ENCODE measurements at regions not wholly inside any gene's neighbourhood (a gene's known extent, or its start where the extent isn't known, plus 50 kb on each side); places are given as distances from the start of the nearest gene placed in this dataset.

DNA sequence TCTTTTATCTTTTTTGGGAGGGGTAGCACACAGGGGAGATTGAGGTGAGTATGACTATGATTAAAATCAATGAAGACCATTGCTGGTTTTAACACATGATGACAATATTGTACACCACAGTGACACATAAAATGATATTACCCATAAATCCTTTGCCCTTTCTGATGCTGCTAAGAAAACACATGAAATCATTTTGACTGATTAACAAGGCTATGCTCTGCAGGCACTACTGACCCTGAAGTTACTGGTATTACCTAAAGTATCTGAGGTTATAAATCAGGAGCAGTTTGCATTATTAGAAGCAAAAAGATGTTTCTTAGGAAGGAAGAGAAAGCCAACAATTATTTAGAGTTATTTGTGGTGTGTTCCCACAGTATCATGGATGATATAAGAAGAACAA lies 701.2 kb upstream of the PTBP2 start:
- no peak for DNase-seq

DNA sequence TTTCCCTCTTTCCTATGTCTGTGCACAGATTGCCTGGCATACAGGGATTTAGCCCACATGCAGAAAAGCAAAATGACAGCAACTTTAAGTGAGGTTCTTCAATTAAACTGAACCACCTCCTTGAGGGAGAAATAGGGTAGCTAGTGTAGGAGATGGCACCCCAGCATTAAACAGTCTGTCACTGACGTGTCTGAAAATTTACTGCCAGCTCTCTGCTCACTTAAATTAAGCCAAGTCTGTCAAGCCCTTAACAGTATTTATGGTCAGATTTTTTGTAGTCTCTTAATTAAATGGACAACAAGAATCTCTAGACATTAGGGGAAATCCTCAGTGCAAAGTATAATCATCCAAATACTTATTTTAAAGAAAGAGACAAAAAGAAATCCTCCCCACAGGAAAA lies 696.5 kb upstream of the PTBP2 start:
- no peak for DNase-seq

GRCh38 chr1:96028071-96028470 lies 693.5 kb upstream of the PTBP2 start:
- no peak for DNase-seq

DNA sequence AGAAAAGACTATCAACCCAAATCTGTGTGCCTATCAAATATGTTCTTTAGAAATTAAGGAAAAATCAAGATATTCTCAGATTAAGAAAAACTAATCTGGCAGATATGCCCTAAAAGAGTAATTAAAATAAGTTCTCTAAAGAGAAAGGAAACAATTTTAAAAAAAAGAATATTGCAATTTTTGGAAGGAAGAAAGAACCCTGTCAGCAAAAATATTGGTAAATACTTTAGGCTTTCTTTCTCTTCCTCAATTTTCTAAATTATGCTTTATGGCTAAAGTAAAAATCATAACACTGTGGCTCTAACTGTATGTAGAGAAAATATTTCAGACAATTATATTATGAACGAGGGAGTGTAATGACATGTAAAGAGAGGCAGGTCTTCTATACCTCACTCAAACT lies 691.3 kb upstream of the PTBP2 start:
- no peak for DNase-seq

DNA sequence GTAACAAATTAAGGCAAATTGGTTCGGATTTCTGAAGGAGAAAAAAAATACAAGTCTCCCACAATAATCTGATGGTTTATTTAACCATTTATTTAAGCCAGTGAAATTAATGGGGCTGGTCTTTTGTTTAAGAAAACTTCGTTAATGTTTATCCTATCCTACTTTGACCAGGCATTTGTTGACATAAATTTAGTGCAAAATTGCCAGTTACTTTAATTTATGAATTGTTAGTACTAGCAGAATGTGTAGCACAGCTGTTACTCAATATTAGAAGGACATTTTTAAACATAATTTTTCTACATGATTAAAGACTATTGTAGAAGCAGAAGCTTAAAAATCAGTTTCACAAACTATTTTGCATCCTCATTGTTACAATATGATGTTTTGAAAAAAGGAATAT lies 687.6 kb upstream of the PTBP2 start:
- DNase-seq, result no peak

- DNase-seq, result no peak
These were observed 684.8 kb upstream of the PTBP2 start for GRCh38 chr1:96036763-96037162.

GRCh38 chr1:96038636-96039035 lies 682.9 kb upstream of the PTBP2 start:
- no peak for DNase-seq

GRCh38 chr1:96039910-96040309 lies 681.7 kb upstream of the PTBP2 start:
- no peak for DNase-seq

DNA sequence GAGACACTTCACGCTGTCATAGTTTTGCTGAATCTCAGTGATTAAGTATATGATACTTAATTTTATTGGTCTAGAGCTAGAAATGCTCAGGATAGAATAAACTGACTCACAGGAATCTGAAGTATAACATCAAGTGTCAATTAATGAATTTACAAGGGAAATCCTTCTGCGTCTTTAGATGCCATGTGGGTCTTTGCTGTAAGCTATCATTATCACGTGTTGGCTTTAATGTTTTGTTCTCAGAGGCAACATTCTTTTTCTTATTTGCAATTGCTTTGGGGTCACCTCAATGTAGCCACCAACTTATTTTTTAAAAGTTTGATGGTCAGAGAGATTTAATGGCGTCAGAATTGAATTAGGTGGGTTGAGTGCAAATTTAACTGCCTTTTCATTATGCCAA lies 680.1 kb upstream of the PTBP2 start:
- no peak for DNase-seq

GRCh38 chr1:96048572-96049212 lies 672.9 kb upstream of the PTBP2 start:
- DNase-seq, result no peak

GRCh38 chr1:96049759-96050409 lies 671.7 kb upstream of the PTBP2 start:
- DNase-seq, result no peak

- no peak for DNase-seq
These were observed 662.3 kb upstream of the PTBP2 start for GRCh38 chr1:96059276-96059675.

DNA sequence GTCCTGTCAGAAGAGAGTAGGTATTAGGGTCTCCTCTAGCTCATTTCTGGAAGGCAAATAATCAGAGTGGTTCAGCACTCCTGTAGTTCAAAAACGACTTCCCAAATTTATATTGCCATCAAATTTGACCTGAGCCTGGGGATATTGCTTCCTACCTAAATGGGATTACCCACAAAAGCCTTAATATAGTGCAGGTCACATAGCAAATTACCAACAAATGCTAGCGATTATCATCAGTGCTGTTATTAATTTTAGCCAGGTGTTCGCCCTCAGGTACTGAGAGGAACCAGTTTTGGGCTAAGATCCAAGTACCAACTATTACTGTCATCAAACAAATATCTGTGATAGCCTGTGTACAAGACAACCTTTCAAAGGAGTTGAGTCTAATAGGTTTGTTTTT lies 661.8 kb upstream of the PTBP2 start:
- DNase-seq, result no peak

- DNase-seq, result no peak
These were observed 661.0 kb upstream of the PTBP2 start for GRCh38 chr1:96060621-96061020.

GRCh38 chr1:96072021-96072420 lies 649.6 kb upstream of the PTBP2 start:
- DNase-seq, result no peak

GRCh38 chr1:96073100-96073499 lies 648.5 kb upstream of the PTBP2 start:
- DNase-seq, result no peak

DNA sequence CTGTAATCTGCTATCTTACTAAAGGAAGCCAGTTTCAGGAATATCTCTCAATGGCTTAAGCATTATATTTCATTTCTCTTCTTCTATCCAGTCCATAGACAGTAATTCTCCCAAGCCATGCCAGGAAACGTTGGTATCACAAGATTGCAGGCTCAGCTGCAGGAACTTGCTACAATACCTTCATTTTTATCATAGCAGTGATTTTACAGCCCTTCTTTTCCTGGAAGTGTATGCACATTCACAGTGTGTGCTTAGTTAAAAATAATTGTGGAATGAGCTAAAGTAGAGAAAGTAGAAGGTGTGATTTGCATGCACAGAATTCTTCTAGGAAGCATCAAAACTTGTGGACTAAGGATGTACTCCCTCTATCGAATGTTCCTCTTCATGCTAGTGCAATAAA lies 647.2 kb upstream of the PTBP2 start:
- no peak for DNase-seq

DNA sequence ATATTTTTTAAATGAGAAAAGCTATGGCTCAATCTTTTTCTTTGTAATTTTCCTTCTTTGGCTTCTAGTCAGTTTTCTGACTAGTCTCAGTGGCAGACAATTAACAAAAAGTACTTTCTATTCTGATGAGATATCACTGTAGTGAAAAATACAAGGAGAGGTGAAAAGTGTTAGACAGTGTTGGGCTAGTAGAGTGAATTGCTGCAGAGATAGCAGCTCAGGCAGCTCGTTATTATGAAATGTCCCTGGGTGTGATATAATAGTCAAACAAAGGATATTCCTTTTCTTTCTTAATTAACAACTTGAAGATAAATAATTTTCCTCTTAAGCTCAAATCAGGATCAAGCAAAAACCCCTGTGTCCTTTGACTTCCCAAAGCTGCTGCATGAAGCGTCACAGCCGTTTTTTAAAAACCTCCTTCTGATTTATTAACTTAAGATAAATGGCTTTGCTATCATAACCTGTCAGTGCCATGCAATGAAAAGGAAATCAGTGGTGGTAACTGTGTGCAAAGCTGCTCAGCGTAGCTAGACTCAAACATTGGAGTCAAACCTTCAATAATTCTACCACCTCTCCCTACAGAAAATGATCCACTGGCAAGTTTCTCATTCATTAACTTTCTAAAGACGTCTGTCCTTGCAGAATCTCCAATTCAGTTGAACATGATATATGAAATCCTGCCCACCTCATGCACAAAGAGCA lies 646.6 kb upstream of the PTBP2 start:
- no peak for DNase-seq

DNA sequence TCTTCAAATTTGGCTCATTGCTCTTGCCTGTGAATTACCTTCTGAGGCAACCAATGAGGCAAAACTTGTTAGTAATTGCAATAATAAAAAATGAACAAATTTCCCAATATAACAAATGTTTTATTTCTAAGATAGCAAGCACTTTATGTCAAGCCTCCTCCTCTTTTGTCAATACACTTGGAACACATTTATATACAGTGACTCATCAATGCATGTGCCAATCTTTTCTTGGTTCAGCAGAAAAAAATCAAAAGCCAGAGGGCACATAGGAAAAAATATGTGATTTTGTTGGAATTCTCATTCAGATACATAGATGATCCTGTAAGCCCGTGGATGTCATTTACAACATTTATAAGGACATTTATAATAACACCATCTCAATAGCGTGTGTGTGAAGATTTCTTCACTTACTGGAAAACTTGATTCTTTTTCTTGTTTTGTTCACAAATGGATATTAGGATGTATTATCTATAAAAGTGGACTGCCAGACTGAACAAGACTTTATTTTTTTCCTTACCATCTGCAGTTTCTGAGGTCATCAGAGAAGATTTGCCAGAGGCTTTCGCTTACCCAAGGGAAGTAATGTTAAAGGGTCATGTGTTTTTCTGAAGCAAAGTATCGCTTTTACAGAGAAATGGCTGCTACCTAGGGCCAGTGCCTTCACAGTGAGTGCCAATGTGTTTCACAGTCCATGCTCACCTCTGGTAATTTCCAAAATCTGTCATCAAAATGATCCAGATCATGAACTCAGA lies 645.7 kb upstream of the PTBP2 start:
- DNase-seq, result no peak

DNA sequence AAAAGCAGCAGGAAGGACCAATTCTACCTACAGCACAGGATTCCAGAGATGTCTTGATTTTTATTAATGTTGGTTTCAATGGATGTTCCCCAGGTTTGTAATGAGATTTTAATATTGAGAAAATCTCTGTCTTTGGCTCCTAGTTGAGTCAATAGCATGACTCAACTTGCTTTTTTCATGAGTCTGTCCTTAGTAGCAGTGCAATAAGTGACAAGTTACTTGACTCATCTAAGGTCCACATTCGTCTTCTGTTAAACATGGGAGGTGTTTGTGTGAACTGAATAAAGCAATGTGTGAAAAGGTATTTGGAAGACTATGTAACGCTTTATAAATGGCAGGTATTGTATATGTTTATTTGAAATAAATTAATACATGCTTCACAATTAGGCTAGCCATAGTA lies 645.0 kb upstream of the PTBP2 start:
- no peak for DNase-seq

DNA sequence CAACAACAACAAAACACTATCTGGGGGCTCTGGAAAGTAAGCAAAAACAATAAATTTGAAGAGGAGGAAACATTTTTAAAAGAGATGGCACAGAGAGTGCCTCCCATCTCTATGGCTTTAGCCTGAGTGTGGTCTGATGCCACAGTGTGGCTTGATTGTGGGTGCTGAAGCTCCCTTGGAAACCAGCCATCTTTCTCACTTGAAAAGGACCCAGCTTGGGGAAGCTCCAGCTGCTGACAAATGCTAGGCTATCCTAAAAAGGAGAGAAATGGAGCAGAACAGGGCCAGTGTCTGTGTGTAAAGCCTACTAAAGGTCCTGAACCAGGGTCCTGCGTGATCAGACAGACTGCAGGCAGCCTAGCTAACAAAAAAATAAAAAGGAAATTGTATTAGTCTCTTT lies 642.0 kb upstream of the PTBP2 start:
- no peak for DNase-seq

DNA sequence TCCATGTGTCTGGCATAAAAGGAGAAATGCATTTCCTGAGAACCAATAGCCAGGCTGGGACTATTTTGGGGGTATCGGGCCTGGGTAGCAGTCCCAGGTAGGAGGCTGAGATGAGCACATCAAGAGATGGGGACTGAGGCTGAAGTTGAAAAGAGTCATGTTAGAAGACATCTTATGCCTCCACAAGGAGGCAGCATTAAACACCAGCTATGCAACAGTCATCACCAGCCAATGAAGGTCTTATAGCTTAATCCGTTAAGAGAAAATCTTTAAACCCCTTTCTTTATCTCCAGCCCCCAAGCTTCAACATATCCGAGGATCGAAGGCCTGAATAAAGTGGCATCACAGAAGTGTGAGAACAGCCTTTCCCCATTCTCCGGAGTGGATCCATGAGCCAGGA lies 640.7 kb upstream of the PTBP2 start:
- no peak for DNase-seq

- DNase-seq, result no peak
These were observed 633.9 kb upstream of the PTBP2 start for GRCh38 chr1:96087719-96088118.

DNA sequence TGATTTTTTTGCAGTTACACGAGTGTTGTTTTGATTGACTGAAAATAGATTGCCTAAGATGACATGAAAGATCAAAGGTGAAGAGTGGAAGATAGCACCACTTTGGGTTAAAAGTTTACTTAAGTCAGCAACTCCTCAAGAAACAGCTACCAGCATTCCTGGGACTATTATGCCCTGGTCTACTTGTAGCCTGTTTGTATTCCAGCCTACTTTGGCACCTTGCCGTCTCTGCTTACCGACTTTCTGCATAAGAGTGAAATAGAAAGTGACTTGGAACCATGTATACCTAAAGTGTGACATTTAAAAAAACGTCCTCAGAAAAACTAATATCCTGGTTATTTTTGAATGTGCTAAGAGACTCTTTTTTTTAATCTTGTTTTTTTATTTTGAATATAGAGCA lies 631.5 kb upstream of the PTBP2 start:
- DNase-seq, result no peak

Measured in femur (tissue), 1 donor.